HL-60 (cell line): ENCODE measurements at regions not wholly inside any gene's neighbourhood (a gene's known extent, or its start where the extent isn't known, plus 50 kb on each side); places are given as distances from the start of the nearest gene placed in this dataset.

ENCODE experiments used
- DNase-seq, 2 experiments: peaks; one replicate each; pipeline ENCODE4 v3.0.0-alpha.2; 2010 to 2020; ENCODE audit warnings: low read depth in 1 of 2, low spot score in 1 of 2
- H3K27ac ChIP-seq: fragments of 250-450 bp; sonication (Bioruptor Pico); replicated peaks from 2 replicates; pipeline ENCODE4 v1.5.1; 2020; ENCODE audit warnings: mild to moderate bottlenecking, moderate library complexity
- H3K27me3 ChIP-seq: fragments of 250-450 bp; sonication (Bioruptor Pico); 2 replicates; pipeline ENCODE4 v1.5.1; 2021; ENCODE audit warnings: mild to moderate bottlenecking, moderate library complexity; ENCODE audit not compliant: insufficient read depth, poor library complexity, severe bottlenecking
- H3K4me3 ChIP-seq: replicated peaks from 2 replicates; pipeline ENCODE4 v1.5.1; 2011; ENCODE audit warnings: mild to moderate bottlenecking, control low read depth, low read length; ENCODE audit not compliant: insufficient read depth
- GABPA ChIP-seq: IDR thresholded peaks from 2 replicates; pipeline ENCODE4 v1.6.1; 2012; ENCODE audit warnings: low read depth
- POLR2AphosphoS5 ChIP-seq: IDR thresholded peaks from 2 replicates; pipeline ENCODE4 v1.6.1; 2012; ENCODE audit warnings: low read depth
- SPI1 ChIP-seq: IDR thresholded peaks from 2 replicates; pipeline ENCODE4 v1.6.1; 2012; ENCODE audit warnings: low read depth, mild to moderate bottlenecking, borderline replicate concordance
- TF ChIP-seq, protein P1 (sequence below): IDR thresholded peaks from 2 replicates; pipeline ENCODE4 v1.6.1; 2012; ENCODE audit warnings: low read depth; ENCODE audit not compliant: insufficient replicate concordance
- TF ChIP-seq, protein P2 (sequence below): IDR thresholded peaks from one replicate; pipeline ENCODE4 v1.5.1; 2011; ENCODE audit warnings: low read length, control low read depth, inconsistent platforms; ENCODE audit not compliant: insufficient read depth

DNA sequence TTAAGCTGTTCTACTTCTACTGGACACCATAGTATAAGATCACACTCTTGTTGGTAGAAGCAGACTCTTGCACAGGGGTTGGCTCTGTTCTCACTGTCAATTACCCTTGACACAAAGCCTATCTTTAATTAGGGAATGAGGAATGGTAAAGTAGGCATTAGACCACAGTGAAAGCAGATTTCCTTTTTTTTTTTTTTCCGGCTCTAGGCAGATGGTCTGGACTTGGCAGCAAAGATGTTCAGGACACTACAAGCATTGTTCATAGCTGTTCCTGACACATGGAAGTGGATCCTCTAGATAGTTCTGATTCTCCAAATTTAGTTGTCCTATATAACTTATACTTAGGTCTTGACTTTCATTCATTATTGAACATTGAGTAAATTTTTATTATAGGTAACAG is 672.2 kb upstream of the CELF4 start:
- Histone ChIP-seq H3K4me3 (no peak overlapping the region), H3K27me3 (no peaks in the 10 kb centered on the region), H3K27ac (no peak overlapping the region)
- no peak for TF ChIP-seq POLR2AphosphoS5
- TF ChIP-seq, protein P1, sequence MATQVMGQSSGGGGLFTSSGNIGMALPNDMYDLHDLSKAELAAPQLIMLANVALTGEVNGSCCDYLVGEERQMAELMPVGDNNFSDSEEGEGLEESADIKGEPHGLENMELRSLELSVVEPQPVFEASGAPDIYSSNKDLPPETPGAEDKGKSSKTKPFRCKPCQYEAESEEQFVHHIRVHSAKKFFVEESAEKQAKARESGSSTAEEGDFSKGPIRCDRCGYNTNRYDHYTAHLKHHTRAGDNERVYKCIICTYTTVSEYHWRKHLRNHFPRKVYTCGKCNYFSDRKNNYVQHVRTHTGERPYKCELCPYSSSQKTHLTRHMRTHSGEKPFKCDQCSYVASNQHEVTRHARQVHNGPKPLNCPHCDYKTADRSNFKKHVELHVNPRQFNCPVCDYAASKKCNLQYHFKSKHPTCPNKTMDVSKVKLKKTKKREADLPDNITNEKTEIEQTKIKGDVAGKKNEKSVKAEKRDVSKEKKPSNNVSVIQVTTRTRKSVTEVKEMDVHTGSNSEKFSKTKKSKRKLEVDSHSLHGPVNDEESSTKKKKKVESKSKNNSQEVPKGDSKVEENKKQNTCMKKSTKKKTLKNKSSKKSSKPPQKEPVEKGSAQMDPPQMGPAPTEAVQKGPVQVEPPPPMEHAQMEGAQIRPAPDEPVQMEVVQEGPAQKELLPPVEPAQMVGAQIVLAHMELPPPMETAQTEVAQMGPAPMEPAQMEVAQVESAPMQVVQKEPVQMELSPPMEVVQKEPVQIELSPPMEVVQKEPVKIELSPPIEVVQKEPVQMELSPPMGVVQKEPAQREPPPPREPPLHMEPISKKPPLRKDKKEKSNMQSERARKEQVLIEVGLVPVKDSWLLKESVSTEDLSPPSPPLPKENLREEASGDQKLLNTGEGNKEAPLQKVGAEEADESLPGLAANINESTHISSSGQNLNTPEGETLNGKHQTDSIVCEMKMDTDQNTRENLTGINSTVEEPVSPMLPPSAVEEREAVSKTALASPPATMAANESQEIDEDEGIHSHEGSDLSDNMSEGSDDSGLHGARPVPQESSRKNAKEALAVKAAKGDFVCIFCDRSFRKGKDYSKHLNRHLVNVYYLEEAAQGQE: no peak
- no peak for DNase-seq

DNA sequence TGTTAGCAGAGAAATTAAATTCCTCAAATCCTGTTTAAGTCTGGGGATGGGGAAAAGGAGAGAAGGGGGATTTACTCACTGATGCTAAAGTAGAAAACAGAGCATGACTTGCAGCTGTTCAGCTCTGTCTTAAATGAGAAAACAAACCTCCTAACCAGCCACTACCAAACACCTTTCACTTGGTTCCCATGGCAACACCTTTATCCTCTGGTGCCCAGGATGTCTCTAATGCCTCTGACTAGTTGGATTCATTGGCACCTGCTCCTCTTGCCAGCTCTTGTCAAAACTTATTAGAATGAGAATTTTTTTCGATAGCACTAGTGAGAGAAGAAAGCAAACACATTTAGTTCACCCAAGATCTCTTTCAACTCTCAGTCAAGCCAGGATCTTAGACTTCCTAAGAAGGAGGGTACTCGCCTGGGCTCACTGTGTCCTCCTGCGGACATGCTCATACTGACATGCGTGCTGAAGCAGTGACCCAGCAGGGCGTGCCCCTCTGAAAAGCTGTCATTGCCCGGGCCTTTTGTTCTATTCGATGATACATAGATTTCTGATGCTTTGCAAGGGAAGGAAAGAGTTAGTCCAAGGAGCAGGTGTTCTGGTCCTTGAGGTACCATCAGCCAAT is 656.0 kb upstream of the CELF4 start:
- Histone ChIP-seq H3K27me3 (no peaks in the 10 kb centered on the region), H3K27ac (no peak overlapping the region), H3K4me3 (no peak overlapping the region)
- DNase-seq: no peak
- TF ChIP-seq GABPA (no peak), SPI1 (no peak), POLR2AphosphoS5 (no peak)
- TF ChIP-seq, protein P2, sequence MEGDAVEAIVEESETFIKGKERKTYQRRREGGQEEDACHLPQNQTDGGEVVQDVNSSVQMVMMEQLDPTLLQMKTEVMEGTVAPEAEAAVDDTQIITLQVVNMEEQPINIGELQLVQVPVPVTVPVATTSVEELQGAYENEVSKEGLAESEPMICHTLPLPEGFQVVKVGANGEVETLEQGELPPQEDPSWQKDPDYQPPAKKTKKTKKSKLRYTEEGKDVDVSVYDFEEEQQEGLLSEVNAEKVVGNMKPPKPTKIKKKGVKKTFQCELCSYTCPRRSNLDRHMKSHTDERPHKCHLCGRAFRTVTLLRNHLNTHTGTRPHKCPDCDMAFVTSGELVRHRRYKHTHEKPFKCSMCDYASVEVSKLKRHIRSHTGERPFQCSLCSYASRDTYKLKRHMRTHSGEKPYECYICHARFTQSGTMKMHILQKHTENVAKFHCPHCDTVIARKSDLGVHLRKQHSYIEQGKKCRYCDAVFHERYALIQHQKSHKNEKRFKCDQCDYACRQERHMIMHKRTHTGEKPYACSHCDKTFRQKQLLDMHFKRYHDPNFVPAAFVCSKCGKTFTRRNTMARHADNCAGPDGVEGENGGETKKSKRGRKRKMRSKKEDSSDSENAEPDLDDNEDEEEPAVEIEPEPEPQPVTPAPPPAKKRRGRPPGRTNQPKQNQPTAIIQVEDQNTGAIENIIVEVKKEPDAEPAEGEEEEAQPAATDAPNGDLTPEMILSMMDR: no peak
- TF ChIP-seq, protein P1: no peak

DNA sequence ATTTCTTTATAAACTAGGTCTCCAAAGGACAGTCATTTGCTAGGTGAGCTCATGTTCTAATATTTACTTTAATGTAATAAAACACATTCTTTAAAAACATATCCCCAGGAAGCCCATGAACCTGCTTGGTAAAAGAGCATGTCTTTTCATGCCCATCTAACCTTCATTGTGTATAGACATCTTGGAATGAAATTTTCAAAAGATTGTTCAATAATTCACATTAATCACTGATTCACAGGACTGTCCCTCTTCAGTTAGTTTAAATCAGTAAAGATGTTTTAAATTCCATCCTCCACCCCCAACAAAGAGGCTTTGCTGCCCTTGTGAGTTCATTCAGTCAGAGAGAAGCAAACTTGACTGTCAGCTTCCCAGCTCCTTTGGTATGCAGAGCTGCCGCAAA is 633.4 kb upstream of the CELF4 start:
- no peak for TF ChIP-seq POLR2AphosphoS5
- no peak for TF ChIP-seq GABPA
- TF ChIP-seq, protein P1: no peak
- TF ChIP-seq, protein P2: no peak
- TF ChIP-seq SPI1: no peak
- H3K27me3 ChIP-seq: no peaks in the 10 kb centered on the region
- no peak overlapping the region for H3K4me3 ChIP-seq
- no peak overlapping the region for H3K27ac ChIP-seq
- DNase-seq: no peak

DNA sequence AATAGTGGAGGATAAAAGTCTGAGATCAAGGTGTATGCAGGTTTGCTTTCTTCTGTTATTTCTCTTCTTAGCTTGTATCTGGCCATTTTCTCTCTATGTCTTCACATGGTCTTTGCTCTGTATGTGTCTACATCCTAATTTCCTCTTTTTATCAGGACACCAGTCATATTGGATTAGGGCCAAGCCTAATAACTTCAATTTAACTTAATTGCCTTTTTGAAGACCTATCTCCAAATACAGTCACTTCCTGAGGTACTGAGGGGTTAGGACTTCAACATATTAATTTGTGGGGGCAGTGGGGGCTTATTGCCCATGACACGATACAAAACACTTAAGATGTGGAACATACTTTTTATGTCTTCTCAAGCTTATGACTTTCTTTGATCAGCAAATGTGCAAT is 632.9 kb upstream of the CELF4 start:
- TF ChIP-seq, protein P2: no peak
- TF ChIP-seq POLR2AphosphoS5: no peak
- TF ChIP-seq SPI1: no peak
- no peak for TF ChIP-seq GABPA
- TF ChIP-seq, protein P1: no peak
- DNase-seq: no peak
- Histone ChIP-seq H3K4me3 (no peak overlapping the region), H3K27ac (no peak overlapping the region), H3K27me3 (no peaks in the 10 kb centered on the region)
